WTC11 (cell line): ENCODE measurements at regions not wholly inside any gene's neighbourhood (a gene's known extent, or its start where the extent isn't known, plus 50 kb on each side); places are given as distances from the start of the nearest gene placed in this dataset.

Source experiments
- ATAC-seq: fragments of 200-7000 bp; cut with Tn5 transposase; 2 replicates; pipeline ENCODE4 v1.10.0; 2021; ENCODE audit warnings: mild to moderate bottlenecking, moderate library complexity
- CTCF ChIA-PET: fragments of 300-600 bp; sonication (Branson Sonifier 250); formaldehyde crosslinking; loops from one replicate; lab custom pipeline; 2021; ENCODE audit warnings: antibody characterized with exemption; lab: Charles Lee
- POLR2A ChIA-PET: fragments of 350-600 bp; sonication (Branson Sonifier 250); formaldehyde crosslinking; loops from one replicate; lab custom pipeline; 2021; ENCODE audit warnings: antibody characterized with exemption; lab: Charles Lee
- DNase-seq: peaks from one replicate; pipeline ENCODE4 v3.0.0; 2021; ENCODE audit warnings: low spot score
- H3K27ac Mint-ChIP-seq: 2 replicates; pipeline ENCODE4 v1.8.0; 2021; ENCODE audit warnings: mixed read lengths
- H3K27me3 Mint-ChIP-seq: 2 replicates; pipeline ENCODE4 v1.8.0; 2021; ENCODE audit warnings: low read depth, mild to moderate bottlenecking, moderate library complexity, mixed read lengths
- H3K36me3 Mint-ChIP-seq: 2 replicates; pipeline ENCODE4 v1.8.0; 2021; ENCODE audit warnings: mixed read lengths
- H3K4me1 Mint-ChIP-seq: 2 replicates; pipeline ENCODE4 v1.8.0; 2022; ENCODE audit warnings: mixed read lengths
- H3K4me3 Mint-ChIP-seq: 2 replicates; pipeline ENCODE4 v1.8.0; 2021; ENCODE audit warnings: mild to moderate bottlenecking, moderate library complexity, mixed read lengths
- H3K9me3 Mint-ChIP-seq: 2 replicates; pipeline ENCODE4 v1.8.0; 2021; ENCODE audit warnings: mixed read lengths
- AFF4 ChIP-seq: sonication (generic); formaldehyde crosslinking; IDR thresholded peaks from 2 replicates; pipeline ENCODE4 v1.8.1; 2023; ENCODE audit warnings: mild to moderate bottlenecking, missing genetic modification reagents, borderline replicate concordance
- ATF3 ChIP-seq: sonication (generic); formaldehyde crosslinking; conservative IDR thresholded peaks from 2 replicates; pipeline ENCODE4 v1.8.1; 2022; ENCODE audit warnings: mild to moderate bottlenecking, missing genetic modification reagents
- FOXP1 ChIP-seq: sonication (generic); formaldehyde crosslinking; IDR thresholded peaks from 2 replicates; pipeline ENCODE4 v1.8.0; 2022; ENCODE audit warnings: missing genetic modification reagents, mild to moderate bottlenecking, moderate library complexity, borderline replicate concordance
- NFE2L1 ChIP-seq: sonication (generic); formaldehyde crosslinking; IDR thresholded peaks from 2 replicates; pipeline ENCODE4 v1.8.1; 2023; ENCODE audit warnings: missing genetic modification reagents
- NFYB ChIP-seq: sonication (generic); formaldehyde crosslinking; conservative IDR thresholded peaks from 2 replicates; pipeline ENCODE4 v1.8.0; 2022; ENCODE audit warnings: low read depth, missing genetic modification reagents
- PRDM15 ChIP-seq: sonication (generic); formaldehyde crosslinking; IDR thresholded peaks from 2 replicates; pipeline ENCODE4 v1.8.0; 2022; ENCODE audit warnings: missing genetic modification reagents
- PRRX2 ChIP-seq: fragments of 250-450 bp; sonication (Bioruptor Pico); IDR thresholded peaks from 2 replicates; pipeline ENCODE4 v1.8.0; 2021; ENCODE audit warnings: mild to moderate bottlenecking
- TP53 ChIP-seq: sonication (generic); formaldehyde crosslinking; IDR thresholded peaks from 2 replicates; pipeline ENCODE4 v1.8.1; 2023; ENCODE audit warnings: mild to moderate bottlenecking, missing genetic modification reagents
- USF1 ChIP-seq: sonication (generic); formaldehyde crosslinking; IDR thresholded peaks from 2 replicates; pipeline ENCODE4 v1.8.0; 2022; ENCODE audit warnings: mild to moderate bottlenecking, missing genetic modification reagents
- USF2 ChIP-seq: sonication (generic); formaldehyde crosslinking; IDR thresholded peaks from 2 replicates; pipeline ENCODE4 v1.8.1; 2023; ENCODE audit warnings: mild to moderate bottlenecking, missing genetic modification reagents, moderate library complexity
- ZNF396 ChIP-seq: fragments of 250-450 bp; sonication (Bioruptor Pico); IDR thresholded peaks from 2 replicates; pipeline ENCODE4 v1.8.0; 2021; ENCODE audit warnings: mild to moderate bottlenecking, moderate library complexity, borderline replicate concordance

- H3K27me3 Mint-ChIP-seq, result no peaks in the 10 kb centered on the region
- POLR2A ChIA-PET, result no interaction called here
- peak overlapping the region; percentile 13; the same call in 1 of the 2 replicates for H3K27ac Mint-ChIP-seq
- H3K4me3 Mint-ChIP-seq, result peak overlapping the region; percentile 53
- H3K36me3 Mint-ChIP-seq, result no peaks in the 10 kb centered on the region
- ATAC-seq (peak; percentile 92), DNase-seq (no peak)
- TF ChIP-seq NFYB (CRISPR knock-in tag), result peak; percentile 46; the same call in 1 of the 2 replicates
- peak; percentile 80 for TF ChIP-seq USF2 (CRISPR knock-in tag)
- no peak for TF ChIP-seq PRRX2
- 0 out of 2 replicates have a peak, but pooled peaks have one; percentile 31 for TF ChIP-seq USF1 (CRISPR knock-in tag)
- TF ChIP-seq NFE2L1 (CRISPR knock-in tag), result no peak
- no peak for TF ChIP-seq ZNF396 (CRISPR knock-in tag)
- TF ChIP-seq AFF4 (CRISPR knock-in tag), result no peak
- peaks cover 25% of the 10 kb centered on the region for H3K4me1 Mint-ChIP-seq
- CTCF ChIA-PET, result interaction anchor here (1.5 kb wide), 1 partner anchor 176 kb away, joined by 7 read pairs; no protein-coding TSS in a partner anchor
- peaks cover 11% of the 10 kb centered on the region for H3K9me3 Mint-ChIP-seq
Observed at GRCh38 chr1:198937231-198938031, 298.6 kb downstream of the PTPRC start.

- TF ChIP-seq ATF3 (CRISPR knock-in tag) (no peak), PRDM15 (no peak), TP53 (CRISPR knock-in tag) (no peak)
- Mint-ChIP-seq H3K27me3 (no peaks in the 10 kb centered on the region), H3K36me3 (no peaks in the 10 kb centered on the region), H3K27ac (no peak overlapping the region), H3K4me1 (peaks cover 13% of the 10 kb centered on the region), H3K4me3 (no peak overlapping the region), H3K9me3 (peaks cover 11% of the 10 kb centered on the region)
- CTCF ChIA-PET, result no interaction called here
- ATAC-seq (no peak), DNase-seq (no peak)
- POLR2A ChIA-PET, result no interaction called here
Observed at GRCh38 chr1:198939286-198939685, 300.4 kb downstream of the PTPRC start.

GRCh38 chr1:198939956-198940355 lies 301.1 kb downstream of the PTPRC start:
- peaks cover 11% of the 10 kb centered on the region for H3K9me3 Mint-ChIP-seq
- H3K27ac Mint-ChIP-seq, result no peak overlapping the region
- CTCF ChIA-PET, result no interaction called here
- H3K4me3 Mint-ChIP-seq, result no peak overlapping the region
- POLR2A ChIA-PET, result no interaction called here
- H3K27me3 Mint-ChIP-seq, result no peaks in the 10 kb centered on the region
- H3K4me1 Mint-ChIP-seq, result peaks cover 13% of the 10 kb centered on the region
- ATAC-seq (no peak), DNase-seq (no peak)
- TF ChIP-seq FOXP1 (no peak), PRDM15 (no peak), TP53 (CRISPR knock-in tag) (no peak)
- H3K36me3 Mint-ChIP-seq, result no peaks in the 10 kb centered on the region
